ENCODE measurements at regions not wholly inside any gene's neighbourhood (a gene's known extent, or its start where the extent isn't known, plus 50 kb on each side); places are given as distances from the start of the nearest gene placed in this dataset.

DNA sequence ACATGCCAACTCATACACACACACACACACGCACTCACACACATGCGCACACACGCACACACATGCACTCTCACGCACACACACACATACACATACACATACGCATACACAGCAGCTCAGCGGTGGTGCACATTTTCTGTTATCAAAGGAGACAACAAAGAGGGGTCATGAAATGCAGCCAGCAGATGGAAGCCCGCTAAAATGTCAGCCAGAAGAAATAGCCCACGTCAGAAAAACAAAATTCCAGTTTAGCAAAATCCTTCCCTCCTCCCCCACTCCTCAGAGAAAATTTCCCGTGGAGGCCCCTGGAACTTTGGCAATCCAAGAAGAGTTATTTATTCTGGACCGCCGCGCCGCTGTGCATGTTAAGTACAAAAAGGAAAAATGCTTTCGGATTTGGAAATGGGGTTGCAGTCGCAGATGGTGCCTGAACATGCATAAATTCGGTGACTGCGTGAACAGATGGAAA is 114.6 kb upstream of the VSTM2B start:
- FAIRE-seq (no peak), DNase-seq (ENCODE audit: low read depth in 1 of 2, low spot score in 2 of 2) (no peak)
- H3K79me2 ChIP-seq (ENCODE audit: control insufficient read depth in 1 of 2, insufficient read depth in 2 of 2, low read length in 2 of 2) = no peaks in the 10 kb centered on the region
- peaks cover 0 to 1% of the 10 kb centered on the region in 2 experiments for H4K20me1 ChIP-seq (replicated peaks in 1 of 2; ENCODE audit: control insufficient read depth in 1 of 2, insufficient read depth in 2 of 2, low read length in 2 of 2)
- H2BK12ac ChIP-seq (ENCODE audit: low read depth, low read length) = no peak overlapping the region
- no peak overlapping the region for H3K4me3 ChIP-seq (ENCODE audit: extremely low read depth in 1 of 4, insufficient read depth in 2 of 4, low read depth in 3 of 4, low read length in 4 of 4)
- H2AK5ac ChIP-seq (ENCODE audit: low read depth, low read length) = 0 out of 2 replicates have a peak overlapping the region, but pooled peaks have one; percentile 2
- H2BK5ac ChIP-seq (ENCODE audit: low read depth, low read length) = no peak overlapping the region
- no peak overlapping the region for H3K56ac ChIP-seq (replicated peaks; ENCODE audit: insufficient read length, low read depth, low read length)
- H3K14ac ChIP-seq (ENCODE audit: insufficient read length) = no peak overlapping the region
- no peak for TF ChIP-seq GTF2F1 (IDR thresholded peaks at IDR 0.05; ENCODE audit: borderline replicate concordance, low read depth, low read length)
- TF ChIP-seq EP300 (IDR thresholded peaks at IDR 0.05; ENCODE audit: borderline replicate concordance in 1 of 2, low read depth in 2 of 2, low read length in 2 of 2) = no peak
- H4K8ac ChIP-seq (ENCODE audit: extremely low read depth, insufficient read depth, low read length) = no peak overlapping the region
- no peak overlapping the region; a peak in 1 of 7 replicates for H3K9ac ChIP-seq (replicated peaks in 1 of 4; ENCODE audit: extremely low read depth in 1 of 4, low read depth in 3 of 4, low read length in 3 of 4)
- no peak overlapping the region for H3K23ac ChIP-seq (ENCODE audit: insufficient read length)
- H2AFZ ChIP-seq (ENCODE audit: low read length) = no peak overlapping the region
- H3K4me2 ChIP-seq (ENCODE audit: insufficient read depth in 1 of 2, low read depth in 2 of 2, low read length in 2 of 2) = no peak overlapping the region
- H2BK20ac ChIP-seq (ENCODE audit: low read length) = no peak overlapping the region
- H3K4me1 ChIP-seq (replicated peaks in 1 of 4; ENCODE audit: control insufficient read depth in 3 of 4, insufficient read depth in 4 of 4, low read length in 3 of 4) = no peaks in the 10 kb centered on the region
- H4K5ac ChIP-seq (ENCODE audit: insufficient read length, low read depth, low read length) = no peak overlapping the region
- no peak overlapping the region for H4K91ac ChIP-seq (replicated peaks; ENCODE audit: insufficient read length, low read length)
- no peak overlapping the region for H2BK120ac ChIP-seq (replicated peaks; ENCODE audit: low read depth, low read length)
- POLR2A ChIA-PET (ENCODE audit: partially characterized antibody) = no interaction called here
- H3K36me3 ChIP-seq (ENCODE audit: control insufficient read depth in 2 of 4, insufficient read depth in 4 of 4, low read length in 3 of 4) = no peaks in the 10 kb centered on the region
- H3K18ac ChIP-seq (ENCODE audit: extremely low read depth, low read length) = no peak overlapping the region
- CTCF ChIA-PET (ENCODE audit: partially characterized antibody) = interaction anchor here (0.7 to 1.4 kb wide), 2 partner anchors 101 to 105 kb away, joined by 3 read pairs; no protein-coding TSS in a partner anchor
- no peak overlapping the region for H3K27ac ChIP-seq (ENCODE audit: low read depth, low read length)
- H3K23me2 ChIP-seq (ENCODE audit: low read depth, low read length) = no peaks in the 10 kb centered on the region
- no peaks in the 10 kb centered on the region for H3K79me1 ChIP-seq (ENCODE audit: low read depth, low read length)
- H3K9me3 ChIP-seq (ENCODE audit: insufficient read depth in 2 of 2, low read depth in 1 of 2, low read length in 1 of 2) = no peaks in the 10 kb centered on the region
- H3K4ac ChIP-seq (replicated peaks; ENCODE audit: insufficient read length, low read depth, low read length) = no peak overlapping the region
- WGBS, 2 experiments (ENCODE audit: extremely low coverage in 1 of 2, insufficient coverage in 1 of 2, insufficient read length in 1 of 2, insufficient replicate concordance in 2 of 2, low coverage in 1 of 2, low lambda C conversion rate in 2 of 2, missing lambda C conversion rate in 1 of 2) = 91% methylated on average over 17 of the region's 17 CpGs; no CpG with 5 or more reads in 1 of the 2 experiments
- no peaks in the 10 kb centered on the region; a peak in 1 of 7 replicates for H3K27me3 ChIP-seq (replicated peaks in 1 of 4; ENCODE audit: control insufficient read depth in 3 of 4, extremely low read depth in 1 of 4, insufficient read depth in 3 of 4, low read length in 3 of 4)
- no peak overlapping the region for H2BK15ac ChIP-seq (ENCODE audit: low read length)
